ENCODE measurements at regions not wholly inside any gene's neighbourhood (a gene's known extent, or its start where the extent isn't known, plus 50 kb on each side); places are given as distances from the start of the nearest gene placed in this dataset.

- no TSS peak for BruUV-seq (replicated peaks)
- no peaks in the 10 kb centered on the region for H3K9me2 ChIP-seq (ENCODE audit: insufficient read depth, low read length)
- no peak overlapping the region for H3K27ac ChIP-seq (ENCODE audit: low read depth, low read length, poor library complexity, severe bottlenecking)
- no peak overlapping the region for H2AFZ ChIP-seq (ENCODE audit: low read length)
- H3K79me2 ChIP-seq (ENCODE audit: insufficient read depth, low read depth, low read length) = no peaks in the 10 kb centered on the region
- no peaks in the 10 kb centered on the region for H4K20me1 ChIP-seq (ENCODE audit: insufficient read depth, low read length)
- H3K4me1 ChIP-seq (ENCODE audit: insufficient read depth, low read length, poor library complexity, severe bottlenecking) = no peaks in the 10 kb centered on the region
- DNase-seq (ENCODE audit: low spot score) = no peak
- POLR2A ChIA-PET = no interaction called here
- intact Hi-C loops (cut with micrococcal nuclease; ENCODE audit: unreplicated experiment) = no loop called here
- H3K36me3 ChIP-seq (ENCODE audit: insufficient read depth, low read length) = no peaks in the 10 kb centered on the region
- CTCF ChIA-PET (ENCODE audit: unreplicated experiment) = no interaction called here
- no peak for TF ChIP-seq CTCF (conservative IDR thresholded peaks at IDR 0.05; ENCODE audit: low read length)
- no peak for TF ChIP-seq EZH2phosphoT487 (IDR thresholded peaks at IDR 0.05; ENCODE audit: borderline replicate concordance, low read depth, low read length)
- H3K4me3 ChIP-seq (ENCODE audit: low read depth, low read length, poor library complexity, severe bottlenecking) = no peak overlapping the region
- H3K4me2 ChIP-seq (ENCODE audit: low read length) = no peak overlapping the region
- no peaks in the 10 kb centered on the region for H3K9me3 ChIP-seq (ENCODE audit: low read length)
These were observed 104.2 kb upstream of the IPO9 start for GRCh38 chr1:201724766-201725118.

- POLR2A ChIA-PET = interaction anchor here (0.5 to 0.7 kb wide), 2 partner anchors 45 to 176 kb away, joined by 4 read pairs; no protein-coding TSS in a partner anchor
- CTCF ChIA-PET (ENCODE audit: unreplicated experiment) = no interaction called here
- no TSS peak for BruUV-seq (replicated peaks)
- no peaks in the 10 kb centered on the region for H3K36me3 ChIP-seq (ENCODE audit: insufficient read depth, low read length)
- DNase-seq (ENCODE audit: low spot score) = no peak
- H3K9me2 ChIP-seq (ENCODE audit: insufficient read depth, low read length) = no peaks in the 10 kb centered on the region
- H4K20me1 ChIP-seq (ENCODE audit: insufficient read depth, low read length) = no peaks in the 10 kb centered on the region
- intact Hi-C loops (cut with micrococcal nuclease; ENCODE audit: unreplicated experiment) = no loop called here
- H3K4me3 ChIP-seq (ENCODE audit: low read depth, low read length, poor library complexity, severe bottlenecking) = no peak overlapping the region
- no peak for TF ChIP-seq EZH2phosphoT487 (IDR thresholded peaks at IDR 0.05; ENCODE audit: borderline replicate concordance, low read depth, low read length)
- no peak for TF ChIP-seq CTCF (conservative IDR thresholded peaks at IDR 0.05; ENCODE audit: low read length)
- H3K27ac ChIP-seq (ENCODE audit: low read depth, low read length, poor library complexity, severe bottlenecking) = no peak overlapping the region
- H3K4me2 ChIP-seq (ENCODE audit: low read length) = no peak overlapping the region
- H3K9me3 ChIP-seq (ENCODE audit: low read length) = no peaks in the 10 kb centered on the region
- no peaks in the 10 kb centered on the region for H3K4me1 ChIP-seq (ENCODE audit: insufficient read depth, low read length, poor library complexity, severe bottlenecking)
- H3K79me2 ChIP-seq (ENCODE audit: insufficient read depth, low read depth, low read length) = no peaks in the 10 kb centered on the region
- H2AFZ ChIP-seq (ENCODE audit: low read length) = no peak overlapping the region
These were observed 102.3 kb upstream of the IPO9 start for GRCh38 chr1:201726700-201727099.

- H3K79me2 ChIP-seq (ENCODE audit: insufficient read depth, low read depth, low read length) = no peaks in the 10 kb centered on the region
- ChIA-PET CTCF (ENCODE audit: unreplicated experiment) (no interaction called here), POLR2A (no interaction called here)
- H3K9me2 ChIP-seq (ENCODE audit: insufficient read depth, low read length) = no peaks in the 10 kb centered on the region
- intact Hi-C loops (cut with micrococcal nuclease; ENCODE audit: unreplicated experiment) = no loop called here
- H4K20me1 ChIP-seq (ENCODE audit: insufficient read depth, low read length) = no peaks in the 10 kb centered on the region
- H2AFZ ChIP-seq (ENCODE audit: low read length) = no peak overlapping the region
- H3K4me1 ChIP-seq (ENCODE audit: insufficient read depth, low read length, poor library complexity, severe bottlenecking) = no peaks in the 10 kb centered on the region
- TF ChIP-seq EZH2phosphoT487 (IDR thresholded peaks at IDR 0.05; ENCODE audit: borderline replicate concordance, low read depth, low read length) (no peak), CTCF (conservative IDR thresholded peaks at IDR 0.05; ENCODE audit: low read length) (no peak)
- H3K9me3 ChIP-seq (ENCODE audit: low read length) = no peaks in the 10 kb centered on the region
- no peak overlapping the region for H3K27ac ChIP-seq (ENCODE audit: low read depth, low read length, poor library complexity, severe bottlenecking)
- no peak overlapping the region for H3K4me2 ChIP-seq (ENCODE audit: low read length)
- no peaks in the 10 kb centered on the region for H3K36me3 ChIP-seq (ENCODE audit: insufficient read depth, low read length)
- no TSS peak for BruUV-seq (replicated peaks)
- H3K4me3 ChIP-seq (ENCODE audit: low read depth, low read length, poor library complexity, severe bottlenecking) = no peak overlapping the region
- no peak for DNase-seq (ENCODE audit: low spot score)
These were observed 100.2 kb upstream of the IPO9 start for GRCh38 chr1:201728731-201729130.

All from OCI-LY7 (cell line).